HG03469 (cell line): ENCODE measurements at regions not wholly inside any gene's neighbourhood (a gene's known extent, or its start where the extent isn't known, plus 50 kb on each side); places are given as distances from the start of the nearest gene placed in this dataset.

ENCODE experiments used
- ATAC-seq: cut with Tn5 transposase; IDR thresholded peaks from one replicate; pipeline ENCODE4 v1.9.1; 2021; ENCODE audit warnings: mild to moderate bottlenecking, moderate library complexity, moderate number of reproducible peaks; ENCODE audit not compliant: unreplicated experiment

DNA sequence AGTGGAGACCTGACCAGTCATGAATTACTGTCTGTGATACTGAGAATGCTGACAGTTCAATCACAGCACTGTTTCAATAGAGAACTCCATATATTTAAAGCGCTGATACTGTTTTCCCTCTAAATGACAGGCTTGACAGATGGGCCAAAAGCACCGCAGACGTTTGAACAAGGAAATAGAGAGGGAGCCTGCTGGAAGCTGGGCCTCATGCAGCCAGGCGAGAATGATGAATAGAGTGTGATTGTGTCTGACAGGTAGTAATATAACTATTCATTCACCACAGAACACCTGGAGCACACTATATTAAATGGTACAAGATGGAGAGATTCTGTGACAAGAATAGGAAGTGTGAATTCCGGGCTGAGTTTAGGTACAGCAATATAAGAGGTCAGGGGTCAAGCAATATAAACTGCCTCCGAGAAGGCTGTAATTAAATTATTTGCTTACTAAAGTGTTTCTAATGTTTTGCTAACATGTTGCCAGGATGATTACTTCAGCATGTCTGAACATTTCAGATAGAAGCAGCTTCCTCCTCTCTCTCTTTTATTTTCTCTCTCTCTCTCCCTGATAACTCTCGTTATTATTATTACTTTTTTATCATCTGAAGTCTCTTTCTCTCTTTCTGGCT is 297.7 kb downstream of the CSNK1G3 start:
- ATAC-seq: no peak

- ATAC-seq: no peak
These were observed 296.7 kb downstream of the CSNK1G3 start for GRCh38 chr5:123808461-123809380.

- ATAC-seq: no peak
These were observed 295.4 kb downstream of the CSNK1G3 start for GRCh38 chr5:123807177-123807945.

DNA sequence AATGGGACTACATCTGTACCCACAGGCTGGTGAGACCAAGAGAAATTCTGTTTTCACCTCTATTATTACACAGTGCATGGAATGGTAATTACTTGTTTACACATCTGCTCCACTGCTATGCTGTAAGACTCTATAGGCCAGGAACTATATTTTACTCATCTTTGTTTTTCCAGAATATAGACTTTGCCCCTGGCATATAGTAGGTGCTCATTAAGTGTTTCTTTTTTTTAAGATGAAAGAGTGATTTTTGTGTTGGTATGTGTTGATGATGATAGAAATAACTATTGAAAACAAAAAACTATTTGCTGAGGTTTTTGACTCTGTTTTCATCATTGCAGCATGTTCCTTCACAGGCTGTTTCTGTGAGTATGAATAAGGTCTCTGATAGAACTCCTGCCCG is 294.7 kb downstream of the CSNK1G3 start:
- no peak for ATAC-seq

DNA sequence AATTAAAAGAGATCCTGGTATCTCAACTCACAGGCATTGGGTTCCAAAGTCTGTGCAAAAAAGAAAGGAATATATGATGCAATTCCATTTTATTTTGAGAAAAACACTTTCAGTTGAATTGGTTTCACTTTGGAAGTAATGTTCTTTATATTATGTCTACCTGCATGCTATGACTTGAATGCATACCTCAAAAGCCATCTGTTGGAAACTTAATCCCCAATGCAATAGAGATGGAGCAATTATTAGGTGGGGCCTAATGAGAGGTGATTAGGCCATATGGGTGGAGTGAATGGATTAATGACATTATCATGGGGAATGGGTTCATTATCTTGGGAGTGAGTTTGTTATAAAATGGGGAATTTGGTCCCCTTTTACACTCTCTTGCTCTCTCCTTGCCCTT is 293.3 kb downstream of the CSNK1G3 start:
- no peak for ATAC-seq

- no peak for ATAC-seq
These were observed 291.4 kb downstream of the CSNK1G3 start for GRCh38 chr5:123803359-123803758.

DNA sequence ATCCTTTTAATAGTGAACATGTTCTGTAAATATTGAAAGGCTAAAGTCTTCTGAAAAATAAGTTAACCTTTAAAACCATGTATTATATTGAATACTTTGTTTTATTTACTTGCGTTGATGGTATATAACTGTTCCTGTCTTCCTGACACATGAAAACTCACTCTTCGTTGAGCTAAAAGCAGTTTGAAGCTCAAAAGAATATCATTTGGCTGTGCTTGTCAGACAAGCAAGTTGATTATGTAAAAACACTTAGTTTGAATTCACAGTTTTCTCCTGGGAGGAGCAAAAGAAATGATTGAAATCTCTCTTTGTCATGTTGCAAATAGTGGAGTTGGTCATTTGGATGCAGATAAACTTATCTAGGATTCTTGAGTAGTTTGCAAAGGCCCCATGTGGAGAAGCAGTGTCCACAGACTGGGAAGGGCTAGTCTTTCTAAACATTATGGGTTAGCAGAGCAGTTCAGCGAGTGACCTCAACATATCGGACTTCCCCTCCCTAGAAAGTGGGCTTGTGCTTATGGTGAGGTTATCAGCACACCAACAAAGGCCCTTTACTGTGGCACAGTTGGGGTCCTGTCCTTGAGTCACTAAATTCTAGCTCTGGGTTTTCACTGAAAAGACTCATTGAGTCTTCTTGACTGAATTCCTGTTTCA is 290.4 kb downstream of the CSNK1G3 start:
- ATAC-seq: no peak

DNA sequence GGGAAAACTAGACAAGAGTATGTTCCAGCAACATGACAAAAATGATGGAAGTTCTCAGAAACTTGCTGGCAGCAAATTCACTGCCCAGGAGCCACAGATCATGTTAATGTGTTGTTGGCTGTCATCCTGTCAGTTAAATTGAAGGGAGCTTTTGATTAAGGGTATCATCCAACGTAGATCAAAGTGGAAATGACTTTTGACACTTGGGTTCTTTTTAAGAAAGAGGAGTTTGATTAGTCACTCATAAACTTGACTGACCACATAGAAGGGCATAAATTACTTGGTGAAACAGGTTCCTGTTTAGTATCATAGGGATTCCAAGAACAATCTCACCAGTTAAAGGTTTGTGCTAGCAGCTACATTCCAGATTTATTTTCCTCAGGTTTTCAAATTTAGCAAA is 288.7 kb downstream of the CSNK1G3 start:
- ATAC-seq: no peak

DNA sequence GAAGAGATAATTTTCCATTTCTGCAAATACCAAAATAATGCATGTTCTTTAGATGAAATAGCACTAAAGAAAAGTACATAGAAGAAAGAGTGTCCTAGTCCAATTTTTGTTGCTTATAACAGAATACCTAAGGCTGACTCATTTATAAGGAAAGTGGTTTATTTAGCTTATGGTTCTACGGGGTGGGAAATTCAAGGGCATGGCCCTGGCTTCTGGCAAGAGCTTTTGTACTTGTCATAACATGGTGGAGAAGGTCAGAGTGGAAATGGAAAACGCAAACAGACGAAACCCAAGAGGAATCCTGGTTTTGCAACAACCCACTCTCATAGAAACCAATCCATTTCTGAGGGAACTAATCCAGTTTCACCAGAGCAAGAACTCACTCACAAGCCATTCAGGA is 283.7 kb downstream of the CSNK1G3 start:
- ATAC-seq: no peak

DNA sequence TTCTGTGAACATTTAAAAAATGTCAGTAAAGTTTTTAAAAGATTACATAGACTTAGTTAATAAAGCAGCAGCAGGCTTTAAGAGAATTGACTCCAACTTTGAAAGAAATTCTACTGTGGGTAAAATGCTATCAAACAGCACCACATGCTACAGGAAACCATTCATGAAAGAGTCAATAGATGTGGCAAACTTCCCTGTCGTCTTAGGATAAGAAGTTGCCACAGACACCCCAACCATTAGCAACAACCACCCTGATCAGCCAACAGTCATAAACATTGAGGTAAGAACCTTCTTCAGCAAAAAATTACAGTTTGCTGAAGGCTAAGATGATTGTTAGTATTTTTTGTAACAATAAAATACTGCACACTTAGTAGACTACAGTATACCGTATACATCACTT is 278.2 kb downstream of the CSNK1G3 start:
- ATAC-seq: no peak

GRCh38 chr5:123787635-123788034 is 275.7 kb downstream of the CSNK1G3 start:
- no peak for ATAC-seq

DNA sequence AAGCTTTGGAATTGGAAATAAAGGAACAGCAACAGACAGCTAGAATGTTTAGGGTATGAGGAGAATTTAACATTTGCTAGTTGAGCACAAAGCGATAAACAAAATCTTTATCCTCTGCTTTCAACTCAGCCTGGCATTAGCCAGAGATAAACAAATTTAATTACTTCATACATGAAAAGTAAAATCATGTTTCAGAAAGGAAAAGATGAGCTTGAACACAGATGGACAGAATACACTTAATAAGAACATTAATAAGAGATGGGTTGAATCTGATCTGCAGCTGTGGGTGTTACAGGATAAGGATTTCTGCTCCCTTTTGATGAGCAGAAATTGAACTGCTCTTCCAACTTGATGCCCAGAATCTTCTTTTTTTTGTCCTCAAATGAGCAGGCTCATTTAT is 275.2 kb downstream of the CSNK1G3 start:
- ATAC-seq: no peak

DNA sequence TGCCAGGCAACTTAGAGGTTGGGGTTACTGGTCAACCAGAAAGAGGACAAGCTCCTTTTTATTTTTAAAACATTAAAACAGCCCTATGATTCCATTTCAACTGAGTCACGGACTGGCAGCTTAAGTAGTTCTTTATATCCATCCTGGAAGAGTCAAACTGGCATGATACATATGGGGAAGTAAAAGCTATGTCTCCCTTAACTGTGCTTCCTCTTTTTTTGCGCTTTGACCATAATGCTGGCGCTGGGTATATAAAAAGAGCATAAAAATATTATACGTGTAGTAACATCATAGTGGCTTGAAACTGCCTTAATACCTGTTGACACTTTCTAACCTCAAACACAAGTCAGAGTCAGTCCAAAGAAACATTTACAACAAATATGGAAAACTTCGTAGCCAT is 274.4 kb downstream of the CSNK1G3 start:
- no peak for ATAC-seq

GRCh38 chr5:123785162-123786071 is 273.4 kb downstream of the CSNK1G3 start:
- no peak for ATAC-seq

DNA sequence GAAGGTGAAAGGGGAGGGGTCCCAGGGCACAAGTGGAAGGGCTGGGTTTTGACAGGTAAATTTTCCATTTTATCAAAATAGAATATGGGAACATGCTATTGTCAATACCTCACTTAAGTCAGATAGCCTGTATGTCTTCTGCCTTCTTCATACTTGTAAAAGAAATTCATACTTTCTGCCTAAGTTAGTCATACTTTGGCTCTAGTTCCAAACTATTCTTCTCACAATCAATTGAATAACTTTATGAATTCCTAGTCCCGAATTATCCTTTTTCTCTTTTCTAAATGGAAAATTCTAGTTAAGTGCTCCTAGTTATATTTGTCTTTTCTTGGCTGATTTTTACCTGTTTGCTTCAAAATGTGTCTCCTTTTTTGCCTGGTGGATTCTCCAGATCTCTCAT is 271.4 kb downstream of the CSNK1G3 start:
- ATAC-seq: no peak

DNA sequence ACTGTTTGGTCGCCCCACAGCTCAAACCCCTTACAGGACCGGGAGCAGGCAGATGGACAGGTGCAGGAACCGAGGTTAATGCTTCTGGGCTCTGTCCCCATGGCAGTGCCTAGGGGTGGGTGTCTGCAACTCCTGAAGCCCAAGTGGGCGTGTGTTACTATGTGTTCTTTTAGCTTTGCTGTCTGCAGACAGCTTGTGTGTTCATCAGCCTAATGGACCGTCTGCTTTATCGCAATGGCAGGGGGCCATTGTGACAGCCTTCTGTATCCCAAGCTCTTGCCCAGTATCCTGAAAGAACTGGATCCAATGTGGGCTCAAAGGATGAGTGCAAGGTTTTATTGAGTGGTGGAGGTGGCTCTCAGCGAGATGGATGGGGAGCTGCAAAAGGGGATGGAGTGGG is 266.7 kb downstream of the CSNK1G3 start:
- no peak for ATAC-seq

DNA sequence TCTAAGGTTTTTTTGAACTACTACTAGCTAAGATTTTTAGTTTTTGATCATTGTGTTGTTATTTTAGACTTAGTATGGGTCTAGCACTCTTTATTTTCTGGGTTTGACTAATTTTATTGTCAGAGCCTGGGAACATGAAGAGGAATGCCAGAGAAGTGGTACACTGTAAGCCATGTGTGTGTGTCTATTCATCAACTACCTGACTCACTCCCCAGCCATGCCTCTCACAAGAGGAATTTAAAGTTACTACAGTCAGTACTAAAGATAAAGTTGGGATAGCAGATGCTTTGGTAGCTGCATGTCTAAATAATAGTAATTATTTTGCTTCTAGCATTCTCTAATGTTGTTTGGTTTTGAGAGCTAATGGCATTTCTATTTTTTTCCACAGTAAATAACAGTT is 264.8 kb downstream of the CSNK1G3 start:
- no peak for ATAC-seq

GRCh38 chr5:123771715-123772114 is 259.7 kb downstream of the CSNK1G3 start:
- no peak for ATAC-seq

GRCh38 chr5:123763201-123763600 is 251.2 kb downstream of the CSNK1G3 start:
- no peak for ATAC-seq

GRCh38 chr5:123756816-123757215 is 244.8 kb downstream of the CSNK1G3 start:
- no peak for ATAC-seq
